Tibial artery (tissue), 4 donors: ENCODE measurements at regions not wholly inside any gene's neighbourhood (a gene's known extent, or its start where the extent isn't known, plus 50 kb on each side); places are given as distances from the start of the nearest gene placed in this dataset.

ENCODE experiments used
- DNase-seq, 2 donors: peaks; one replicate each; pipeline ENCODE4 v3.0.0-alpha.2; 2019
- H3K27ac ChIP-seq, 2 donors: fragments of 200-600 bp; sonication (generic) in 1 of 2; 1 replicate in 1 of 2; 2 replicates in 1 of 2; pipeline ENCODE4 v1.5.1; 2018 to 2019; ENCODE audit warnings: mild to moderate bottlenecking in 1 of 2
- H3K27me3 ChIP-seq, 2 donors: fragments of 200-600 bp; sonication (generic) in 1 of 2; one replicate each; pipeline versions ENCODE4 v1.5.1 to v1.6.0; 2016 to 2019
- H3K36me3 ChIP-seq, 3 donors: fragments of 200-600 bp; sonication (generic) in 2 of 3; one replicate each; pipeline ENCODE4 v1.5.1; 2016 to 2019; ENCODE audit warnings: mild to moderate bottlenecking in 2 of 3
- H3K4me1 ChIP-seq, 4 donors: fragments of 200-600 bp; sonication (generic) in 2 of 4; 1 replicate in 3 of 4; 2 replicates in 1 of 4; pipeline ENCODE4 v1.5.1; 2016 to 2019
- H3K4me3 ChIP-seq, 2 donors: fragments of 200-600 bp; sonication (generic) in 1 of 2; 1 replicate in 1 of 2; 2 replicates in 1 of 2; pipeline ENCODE4 v1.5.1; 2018 to 2019; ENCODE audit warnings: mild to moderate bottlenecking in 2 of 2
- H3K9me3 ChIP-seq, 3 donors: fragments of 200-600 bp; sonication (generic) in 1 of 3; one replicate each; pipeline ENCODE4 v1.5.1; 2016 to 2019
- intact Hi-C: fragments of 100-400 bp; cut with DNase I; formaldehyde crosslinking; loops from one replicate; pipeline ENCODE4 v1.15.0; 2023; ENCODE audit warnings: low total_unique reads
- TF ChIP-seq, protein P1 (sequence below), 2 experiments: fragments of 200-600 bp in 1 of 2; fragments of 450-650 bp in 1 of 2; IDR thresholded peaks; one replicate each; pipeline ENCODE4 v1.5.1; 2017 to 2019; ENCODE audit warnings: antibody characterized with exemption in 2 of 2, mild to moderate bottlenecking in 1 of 2, moderate library complexity in 1 of 2

- Histone ChIP-seq H3K36me3 (no peaks in the 10 kb centered on the region), H3K4me1 (no peaks in the 10 kb centered on the region), H3K4me3 (no peak overlapping the region), H3K9me3 (peaks cover 5 to 7% (median 6%) of the 10 kb centered on the region in 3 donors), H3K27me3 (peaks cover 0 to 6% of the 10 kb centered on the region in 2 donors), H3K27ac (no peak overlapping the region)
- intact Hi-C loops, result no loop called here
- TF ChIP-seq, protein P1, sequence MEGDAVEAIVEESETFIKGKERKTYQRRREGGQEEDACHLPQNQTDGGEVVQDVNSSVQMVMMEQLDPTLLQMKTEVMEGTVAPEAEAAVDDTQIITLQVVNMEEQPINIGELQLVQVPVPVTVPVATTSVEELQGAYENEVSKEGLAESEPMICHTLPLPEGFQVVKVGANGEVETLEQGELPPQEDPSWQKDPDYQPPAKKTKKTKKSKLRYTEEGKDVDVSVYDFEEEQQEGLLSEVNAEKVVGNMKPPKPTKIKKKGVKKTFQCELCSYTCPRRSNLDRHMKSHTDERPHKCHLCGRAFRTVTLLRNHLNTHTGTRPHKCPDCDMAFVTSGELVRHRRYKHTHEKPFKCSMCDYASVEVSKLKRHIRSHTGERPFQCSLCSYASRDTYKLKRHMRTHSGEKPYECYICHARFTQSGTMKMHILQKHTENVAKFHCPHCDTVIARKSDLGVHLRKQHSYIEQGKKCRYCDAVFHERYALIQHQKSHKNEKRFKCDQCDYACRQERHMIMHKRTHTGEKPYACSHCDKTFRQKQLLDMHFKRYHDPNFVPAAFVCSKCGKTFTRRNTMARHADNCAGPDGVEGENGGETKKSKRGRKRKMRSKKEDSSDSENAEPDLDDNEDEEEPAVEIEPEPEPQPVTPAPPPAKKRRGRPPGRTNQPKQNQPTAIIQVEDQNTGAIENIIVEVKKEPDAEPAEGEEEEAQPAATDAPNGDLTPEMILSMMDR (IDR thresholded peaks at IDR 0.05), result no peak
- no peak for DNase-seq
Observed at GRCh38 chr22:48238284-48238915, 1476.0 kb downstream of the TBC1D22A start.

GRCh38 chr22:48237466-48238283, 1475.2 kb downstream of the TBC1D22A start:
- TF ChIP-seq, protein P1 (IDR thresholded peaks at IDR 0.05), result no peak
- Histone ChIP-seq H3K9me3 (peaks cover 5 to 14% (median 9%) of the 10 kb centered on the region in 3 donors), H3K27ac (no peak overlapping the region), H3K4me1 (no peaks in the 10 kb centered on the region), H3K36me3 (no peaks in the 10 kb centered on the region), H3K4me3 (no peak overlapping the region), H3K27me3 (peaks cover 0 to 6% of the 10 kb centered on the region in 2 donors)
- intact Hi-C loops, result no loop called here
- no peak for DNase-seq

GRCh38 chr22:48236261-48236660, 1473.8 kb downstream of the TBC1D22A start:
- H3K36me3 ChIP-seq, result no peaks in the 10 kb centered on the region
- no peak for DNase-seq
- no peak overlapping the region for H3K27ac ChIP-seq
- intact Hi-C loops, result no loop called here
- TF ChIP-seq, protein P1 (IDR thresholded peaks at IDR 0.05), result no peak
- no peak overlapping the region for H3K4me3 ChIP-seq
- no peaks in the 10 kb centered on the region for H3K4me1 ChIP-seq
- peaks cover 5 to 23% (median 17%) of the 10 kb centered on the region in 3 donors for H3K9me3 ChIP-seq
- peaks cover 0 to 6% of the 10 kb centered on the region in 2 donors for H3K27me3 ChIP-seq

DNA sequence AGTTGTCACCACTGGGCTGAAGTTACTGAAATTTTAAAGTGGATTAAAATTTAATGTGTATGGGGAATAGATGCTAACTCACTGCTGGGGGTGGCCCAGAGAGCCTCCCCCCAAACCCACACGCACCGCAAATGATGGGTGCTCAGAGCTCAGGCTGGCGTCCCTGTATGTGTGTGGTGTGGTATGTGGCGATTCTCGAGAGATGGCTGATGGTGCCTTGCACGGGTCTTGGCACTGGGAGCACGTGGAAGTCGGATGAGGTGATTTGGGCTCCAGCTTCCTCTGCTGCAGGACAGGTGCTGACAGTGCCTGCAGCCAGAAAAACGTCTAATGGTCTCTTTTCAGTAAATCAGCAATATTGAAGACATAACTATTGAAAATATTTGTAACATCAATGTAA, 1473.3 kb downstream of the TBC1D22A start:
- peaks cover 0 to 6% of the 10 kb centered on the region in 2 donors for H3K27me3 ChIP-seq
- TF ChIP-seq, protein P1 (IDR thresholded peaks at IDR 0.05), result no peak

DNA sequence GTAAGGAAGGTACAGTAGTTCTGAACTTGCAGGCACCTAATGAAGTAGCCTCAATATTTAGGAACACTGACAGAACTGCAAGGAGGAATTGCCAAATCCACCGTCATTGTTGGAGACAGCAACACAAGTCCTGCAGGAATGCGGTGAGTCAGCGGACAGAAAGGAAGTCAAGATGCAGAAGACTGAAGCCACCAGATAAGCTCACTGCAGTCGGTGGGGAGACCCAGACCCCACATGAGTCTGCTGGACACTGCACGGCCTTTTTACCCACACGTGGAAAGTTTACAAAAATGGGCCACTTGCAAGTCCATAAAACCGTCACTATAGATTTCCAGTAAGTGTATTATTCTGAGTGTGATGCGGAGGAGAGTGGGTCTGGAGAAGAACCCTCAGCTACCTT, 1471.6 kb downstream of the TBC1D22A start:
- H3K27me3 ChIP-seq, result no peaks in the 10 kb centered on the region
- DNase-seq, result no peak
- TF ChIP-seq, protein P1 (IDR thresholded peaks at IDR 0.05), result no peak
- peaks cover 5 to 26% (median 17%) of the 10 kb centered on the region in 3 donors for H3K9me3 ChIP-seq
- H3K4me1 ChIP-seq, result no peaks in the 10 kb centered on the region
- no peaks in the 10 kb centered on the region for H3K36me3 ChIP-seq
- no peak overlapping the region for H3K27ac ChIP-seq
- intact Hi-C loops, result no loop called here
- H3K4me3 ChIP-seq, result no peak overlapping the region

More for the DNA sequence above, 1473.3 kb downstream of the TBC1D22A start:
- no peaks in the 10 kb centered on the region for H3K4me1 ChIP-seq
- peaks cover 5 to 26% (median 17%) of the 10 kb centered on the region in 3 donors for H3K9me3 ChIP-seq
- intact Hi-C loops, result no loop called here
- no peak overlapping the region for H3K27ac ChIP-seq
- H3K4me3 ChIP-seq, result no peak overlapping the region
- H3K36me3 ChIP-seq, result no peaks in the 10 kb centered on the region
- no peak for DNase-seq
